MM.1S (cell line): ENCODE measurements at regions not wholly inside any gene's neighbourhood (a gene's known extent, or its start where the extent isn't known, plus 50 kb on each side); places are given as distances from the start of the nearest gene placed in this dataset.

Source experiments
- CTCF ChIP-seq: fragments of 300-600 bp; sonication (generic); IDR thresholded peaks from 2 replicates; pipeline ENCODE4 v1.5.1; 2016; ENCODE audit warnings: antibody characterized with exemption, low read length, mixed read lengths
- EZH2 ChIP-seq: fragments of 300-600 bp; sonication (generic); optimal IDR thresholded peaks from 2 replicates; pipeline ENCODE3; 2017; ENCODE audit warnings: low read depth, mild to moderate bottlenecking, antibody characterized with exemption, low read length, mixed read lengths

- peak; percentile 82 for TF ChIP-seq CTCF
- TF ChIP-seq EZH2 = no peak
These were observed 143.2 kb downstream of the PTPRU start for GRCh38 chr1:29379443-29380073.
